ENCODE measurements at regions not wholly inside any gene's neighbourhood (a gene's known extent, or its start where the extent isn't known, plus 50 kb on each side); places are given as distances from the start of the nearest gene placed in this dataset.

DNA sequence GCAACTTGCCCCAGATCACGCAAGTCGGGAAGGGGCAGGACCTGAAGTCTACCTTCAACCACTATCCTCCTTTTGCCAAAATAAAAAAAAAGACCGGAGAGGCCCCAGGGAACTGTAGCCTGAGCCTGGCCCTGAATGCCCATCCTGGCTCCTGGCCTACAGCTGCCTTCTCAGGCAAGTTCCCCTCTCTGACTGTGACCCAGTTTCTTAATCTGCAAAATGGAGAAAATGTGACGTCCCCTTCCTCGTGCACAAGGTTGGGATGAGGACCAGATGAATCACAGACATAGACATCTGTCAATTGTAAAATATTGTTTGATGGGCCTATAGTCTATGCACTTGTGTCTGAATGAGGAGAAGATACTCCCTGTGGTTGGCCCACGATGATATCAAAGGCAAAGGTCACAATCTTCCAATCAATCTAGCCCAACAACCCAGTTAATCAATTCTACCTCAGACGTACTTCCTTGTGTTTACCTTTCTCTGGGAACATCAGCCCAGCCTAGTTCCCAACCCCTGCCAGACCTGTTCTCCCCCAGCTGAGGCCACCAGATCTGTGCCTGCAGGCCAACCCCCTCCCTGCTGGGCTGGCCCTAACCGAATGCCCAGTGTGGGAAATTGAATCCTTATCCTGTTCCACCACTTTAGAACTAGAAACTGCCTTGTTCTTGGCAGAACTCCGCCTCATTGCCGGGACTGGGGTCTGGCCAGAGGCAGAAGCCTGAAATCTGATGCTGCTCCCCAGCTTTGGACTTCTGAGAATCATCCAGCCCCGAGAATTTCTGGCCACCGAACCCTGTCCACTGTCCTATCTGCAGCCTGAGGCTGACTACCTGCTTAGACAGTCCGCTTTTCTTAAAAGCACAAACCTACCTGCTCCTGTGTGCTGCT is 101.8 kb upstream of the LIPC start:
- no peak for DNase-seq

DNA sequence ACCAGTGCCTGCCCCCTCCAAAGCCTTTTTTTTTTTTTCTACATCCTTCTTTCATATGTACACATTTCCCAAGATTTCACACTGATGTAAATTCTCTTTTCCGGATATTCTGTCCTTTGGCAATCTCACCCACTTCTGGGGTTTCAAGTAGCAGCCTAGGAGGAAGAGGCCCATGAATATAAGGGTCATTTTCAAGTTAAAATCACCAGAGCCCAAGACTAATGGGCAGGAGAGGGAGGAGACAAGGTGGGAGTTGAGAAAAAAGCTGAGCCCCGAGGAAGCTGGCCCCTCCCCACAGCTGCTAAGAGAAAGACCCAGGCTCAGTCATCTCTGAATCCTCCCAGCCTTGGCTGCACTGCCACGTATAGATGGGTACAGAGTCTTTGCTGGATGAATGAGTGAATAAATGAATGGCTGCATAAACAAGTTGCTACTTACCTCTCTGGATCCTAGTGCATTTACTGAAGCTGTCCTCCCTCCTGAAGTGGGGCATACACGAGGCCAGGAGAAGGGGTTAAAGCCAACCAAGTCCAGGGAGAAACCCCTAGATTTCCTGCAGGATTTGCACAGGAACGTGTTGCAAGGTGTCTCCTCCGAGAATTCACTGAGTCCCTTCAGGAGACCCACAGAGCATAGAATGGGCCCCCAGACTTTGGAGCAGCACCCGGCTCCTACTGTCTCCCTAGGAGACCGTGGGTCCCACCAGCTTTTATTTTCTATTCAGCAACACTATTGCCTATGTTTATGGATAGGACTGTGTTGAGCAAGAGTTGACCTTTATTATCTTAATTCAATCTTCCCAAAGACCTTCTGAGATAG is 100.8 kb upstream of the LIPC start:
- DNase-seq = no peak

DNA sequence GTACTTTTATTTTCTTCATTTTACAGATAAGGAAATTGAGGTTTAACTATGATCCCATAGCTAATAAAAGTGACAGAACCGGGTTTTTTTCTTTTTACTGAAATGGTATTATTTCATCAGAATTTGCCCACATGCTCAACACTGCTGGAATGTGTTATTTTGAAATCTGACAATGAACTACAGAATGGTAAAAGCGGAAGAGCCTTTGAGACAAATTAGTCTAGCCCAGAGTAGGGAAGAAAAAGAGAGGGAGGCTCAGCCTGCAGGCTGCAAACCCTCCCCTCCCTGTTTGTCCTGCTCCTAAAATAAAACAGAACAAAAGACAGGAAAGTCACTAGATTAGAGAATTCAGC is 100.3 kb upstream of the LIPC start:
- DNase-seq = no peak

DNA sequence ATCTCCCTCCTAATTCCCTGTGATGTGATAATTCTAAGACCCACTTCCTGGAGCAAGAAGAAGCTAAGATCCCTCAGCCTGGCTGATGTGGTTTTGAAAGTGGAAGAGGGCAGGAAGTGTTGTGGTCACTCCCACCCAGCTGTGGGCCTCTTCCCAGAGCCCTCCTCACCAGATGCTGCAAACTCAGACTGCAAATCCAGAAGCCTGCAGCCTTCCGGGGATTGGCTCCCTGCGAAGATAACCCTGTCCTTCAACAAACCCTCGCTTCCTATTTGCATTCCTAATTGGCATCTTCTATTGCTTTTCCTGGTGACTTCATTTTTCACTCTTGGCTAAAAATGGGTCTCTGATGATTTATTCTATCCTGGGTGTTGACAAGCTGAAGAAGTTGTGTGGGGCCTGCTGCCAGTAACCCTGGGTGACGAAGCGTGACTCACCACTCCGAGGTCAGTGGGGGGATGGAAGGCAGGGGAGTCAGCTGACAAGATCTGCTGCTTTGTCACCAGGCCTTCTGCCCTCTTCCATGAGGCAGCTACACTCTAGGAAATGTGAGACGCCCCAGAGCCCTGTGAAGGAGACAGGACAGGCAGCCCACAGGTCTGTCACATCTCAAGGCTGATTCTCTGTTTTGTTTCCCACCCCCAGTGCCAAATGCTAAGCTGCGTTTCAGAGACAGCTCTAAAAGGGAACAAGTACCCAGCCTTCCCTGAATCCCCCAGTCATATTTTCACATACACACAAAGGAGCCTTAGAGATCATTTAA is 99.7 kb upstream of the LIPC start:
- peak; percentile 100 for DNase-seq

DNA sequence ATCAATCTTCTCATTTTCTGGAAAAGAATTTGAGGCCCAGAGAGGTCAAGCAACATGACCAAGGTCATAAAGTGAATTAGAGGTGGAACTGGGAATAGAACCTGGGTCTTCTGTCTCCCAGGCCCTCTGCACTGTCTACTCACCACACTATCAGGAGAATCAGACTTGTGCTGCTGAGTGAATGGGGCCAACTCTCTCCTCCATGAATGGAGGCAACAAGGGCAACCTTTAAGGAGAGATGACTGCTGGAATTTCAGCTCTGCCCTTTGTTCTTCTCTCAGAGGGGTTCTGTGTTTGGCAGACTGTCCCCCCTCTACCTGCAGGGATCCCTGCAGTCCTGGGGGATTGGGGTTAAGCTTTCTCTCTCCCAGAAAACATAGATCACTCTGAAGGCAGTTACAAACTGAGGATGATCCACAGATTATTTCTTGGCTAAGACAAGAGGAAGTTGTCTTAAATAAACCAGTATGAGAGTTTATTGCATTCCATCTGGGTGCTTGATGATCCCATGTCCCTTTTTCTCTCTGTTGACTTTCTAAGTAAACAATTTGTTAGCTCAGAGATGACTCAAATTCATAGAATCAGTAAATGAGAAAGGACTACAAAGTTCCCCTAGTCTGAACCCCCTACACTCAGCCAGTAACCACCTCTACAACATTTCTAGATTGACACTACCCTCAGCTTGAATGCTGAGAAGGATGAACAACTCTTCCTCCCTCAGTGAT is 99.0 kb upstream of the LIPC start:
- peak; percentile 66 for DNase-seq

DNA sequence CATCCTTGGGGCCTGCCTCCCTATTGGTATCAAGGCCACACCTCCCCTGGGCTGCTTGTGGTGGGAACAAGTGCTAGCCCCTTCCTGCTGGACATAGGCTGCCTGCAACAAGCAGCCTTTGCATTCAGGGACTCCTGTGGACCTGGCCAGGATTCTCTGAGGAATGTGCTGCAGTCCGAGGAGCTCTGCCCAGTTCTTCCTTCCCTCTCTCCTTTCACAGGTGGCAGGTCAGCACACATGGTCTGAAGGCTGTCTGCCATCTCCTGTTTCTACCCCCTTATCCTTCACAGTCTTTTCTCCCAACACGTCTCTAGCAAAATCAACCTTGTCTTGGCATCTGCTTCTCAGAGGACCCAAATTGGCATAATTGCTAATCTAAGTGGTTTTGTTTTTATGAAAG is 97.0 kb upstream of the LIPC start:
- no peak for DNase-seq

DNA sequence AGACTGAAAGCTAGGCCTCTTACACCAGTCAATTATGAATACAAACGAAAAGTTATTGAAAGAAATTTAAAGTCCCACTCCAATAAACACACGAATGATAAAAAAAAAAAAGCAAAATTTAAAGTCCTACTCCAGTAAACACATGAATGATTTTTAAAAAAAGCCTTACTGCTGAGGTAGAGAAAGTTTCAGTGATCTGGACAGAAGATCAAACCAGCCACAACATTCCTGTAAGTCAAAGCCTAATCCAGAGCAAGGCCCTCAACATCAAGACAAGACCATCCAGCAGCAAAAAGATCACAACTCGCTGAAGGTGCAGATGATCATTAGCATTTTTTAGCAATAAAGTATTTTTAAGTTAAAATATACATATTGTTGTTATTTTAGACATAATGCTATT is 95.6 kb upstream of the LIPC start:
- no peak for DNase-seq

DNA sequence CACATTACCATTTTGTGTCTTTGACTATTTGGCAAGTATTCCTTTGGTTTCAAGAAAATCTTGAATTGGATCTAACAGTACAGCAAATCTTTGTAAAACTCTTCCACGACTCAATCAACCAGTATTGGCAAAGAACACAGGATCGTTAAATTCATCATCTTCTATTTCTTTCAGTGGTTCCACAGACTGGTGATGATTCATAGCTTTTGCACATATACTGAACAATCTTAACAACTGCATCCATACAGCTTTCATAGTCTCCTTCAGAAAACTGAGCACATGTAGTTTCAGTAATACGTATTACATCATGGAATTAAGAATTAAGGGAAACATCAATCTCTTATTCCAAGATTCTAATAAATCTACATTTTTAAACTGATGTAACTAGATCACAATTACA is 91.6 kb upstream of the LIPC start:
- peak; percentile 21 for DNase-seq

DNA sequence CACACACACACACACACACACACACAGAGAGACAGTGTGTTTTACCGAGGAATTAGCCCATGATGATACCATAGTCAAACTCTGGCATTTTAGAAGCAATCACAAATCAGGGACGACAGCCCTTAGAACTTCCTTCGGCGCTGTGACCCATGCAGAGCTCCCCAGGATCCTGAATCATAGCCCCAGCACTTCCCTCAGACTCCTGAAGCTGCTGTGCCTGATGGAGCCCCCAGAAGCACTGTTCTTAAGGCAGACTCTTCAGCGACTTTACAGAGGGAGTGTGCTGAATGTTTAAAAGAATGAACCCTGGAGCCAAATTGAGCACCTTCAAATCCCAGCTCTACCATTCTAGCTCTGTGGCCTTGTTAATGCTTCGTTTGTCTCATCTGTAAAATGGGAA is 89.3 kb upstream of the LIPC start:
- DNase-seq = no peak

DNA sequence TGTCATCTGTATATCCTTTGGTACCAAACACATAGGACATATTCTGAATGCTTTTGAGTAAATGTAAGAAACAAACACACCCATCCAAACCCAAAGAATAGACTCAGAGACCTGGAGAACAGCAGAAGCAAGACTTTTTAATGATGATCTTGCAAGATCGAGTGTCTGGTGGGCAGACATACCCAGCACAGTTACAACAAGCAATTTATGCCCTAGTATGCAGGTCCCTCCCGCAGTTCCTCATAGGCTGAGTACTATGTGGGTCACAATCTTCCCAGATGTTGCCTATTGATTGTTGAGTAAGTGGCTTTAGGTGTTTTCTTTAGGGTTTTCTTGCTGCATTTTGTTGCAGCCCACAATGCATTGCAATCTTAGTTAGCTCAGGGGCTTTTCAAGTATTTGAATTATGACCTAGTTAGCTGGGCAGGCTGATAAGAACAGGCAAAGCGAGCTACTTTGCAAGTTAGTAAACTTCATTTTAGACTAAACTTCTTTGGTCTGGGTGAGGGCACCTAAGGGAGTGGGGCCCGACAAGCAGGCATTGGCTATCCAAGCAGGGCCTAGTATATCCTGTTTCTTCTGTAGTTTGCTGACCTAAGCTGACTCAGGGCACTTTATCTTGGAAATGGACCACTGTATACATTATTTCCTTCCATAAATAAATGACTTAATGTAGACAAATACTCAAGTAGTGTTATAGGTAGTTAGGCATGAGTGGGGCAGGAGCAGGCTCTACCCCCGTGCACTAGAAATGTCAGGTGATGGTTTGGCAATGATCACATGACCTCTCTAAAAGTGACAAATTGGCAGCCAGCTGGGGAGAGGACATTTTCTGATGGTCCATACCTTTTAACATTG is 87.3 kb upstream of the LIPC start:
- DNase-seq = no peak

DNA sequence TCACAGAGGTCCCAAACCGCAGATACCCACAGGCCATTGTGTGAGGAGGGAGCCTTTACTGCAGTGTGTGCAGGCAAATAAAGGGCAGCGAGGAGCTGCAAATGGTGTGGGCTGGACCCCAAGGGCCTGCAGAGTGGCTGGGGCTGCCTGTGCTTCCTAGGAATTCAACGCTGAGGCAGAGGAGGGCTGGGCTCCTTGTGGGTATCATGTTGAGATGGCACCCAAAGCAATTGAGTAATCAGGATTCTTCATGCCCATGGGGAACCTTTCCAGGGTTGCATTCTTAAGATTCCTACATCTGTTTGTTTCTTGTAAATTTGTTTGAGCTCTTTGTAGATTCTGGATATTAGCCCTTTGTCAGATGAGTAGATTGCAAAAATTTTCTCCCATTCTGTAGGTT is 85.4 kb upstream of the LIPC start:
- DNase-seq = peak; percentile 73

DNA sequence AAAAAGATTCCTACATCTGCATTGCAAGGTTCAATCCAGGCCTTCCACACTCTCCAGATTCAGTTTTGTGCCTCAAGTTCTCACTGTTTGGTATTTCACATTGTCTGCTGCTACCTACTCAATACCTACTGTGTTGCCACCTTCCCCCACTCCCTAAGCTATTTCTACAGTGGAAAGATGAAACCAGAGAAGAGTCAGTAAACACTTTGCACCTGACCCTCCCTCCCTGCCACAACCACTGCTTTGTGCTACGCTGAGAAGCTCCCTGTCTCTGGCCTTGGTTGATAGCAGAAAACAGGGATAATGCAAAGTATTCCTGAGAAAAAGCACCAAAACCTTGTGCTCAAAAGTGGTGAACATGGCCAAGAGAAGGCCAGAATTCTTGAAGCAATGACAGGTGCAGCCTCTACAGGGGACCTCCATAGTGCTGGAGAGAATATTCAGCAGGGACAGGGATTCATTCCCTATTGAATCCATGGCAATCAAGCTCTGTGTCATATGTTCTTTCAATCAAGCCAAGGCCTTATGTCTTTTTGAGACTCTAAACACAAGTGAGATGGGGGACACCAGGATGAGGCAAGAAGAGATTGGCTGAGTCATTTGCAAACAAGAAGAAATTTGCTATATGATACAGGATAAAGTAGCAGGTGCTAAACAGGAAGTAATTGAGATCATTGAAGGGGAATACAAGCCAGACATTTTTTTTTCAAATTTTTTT is 83.5 kb upstream of the LIPC start:
- DNase-seq = no peak

DNA sequence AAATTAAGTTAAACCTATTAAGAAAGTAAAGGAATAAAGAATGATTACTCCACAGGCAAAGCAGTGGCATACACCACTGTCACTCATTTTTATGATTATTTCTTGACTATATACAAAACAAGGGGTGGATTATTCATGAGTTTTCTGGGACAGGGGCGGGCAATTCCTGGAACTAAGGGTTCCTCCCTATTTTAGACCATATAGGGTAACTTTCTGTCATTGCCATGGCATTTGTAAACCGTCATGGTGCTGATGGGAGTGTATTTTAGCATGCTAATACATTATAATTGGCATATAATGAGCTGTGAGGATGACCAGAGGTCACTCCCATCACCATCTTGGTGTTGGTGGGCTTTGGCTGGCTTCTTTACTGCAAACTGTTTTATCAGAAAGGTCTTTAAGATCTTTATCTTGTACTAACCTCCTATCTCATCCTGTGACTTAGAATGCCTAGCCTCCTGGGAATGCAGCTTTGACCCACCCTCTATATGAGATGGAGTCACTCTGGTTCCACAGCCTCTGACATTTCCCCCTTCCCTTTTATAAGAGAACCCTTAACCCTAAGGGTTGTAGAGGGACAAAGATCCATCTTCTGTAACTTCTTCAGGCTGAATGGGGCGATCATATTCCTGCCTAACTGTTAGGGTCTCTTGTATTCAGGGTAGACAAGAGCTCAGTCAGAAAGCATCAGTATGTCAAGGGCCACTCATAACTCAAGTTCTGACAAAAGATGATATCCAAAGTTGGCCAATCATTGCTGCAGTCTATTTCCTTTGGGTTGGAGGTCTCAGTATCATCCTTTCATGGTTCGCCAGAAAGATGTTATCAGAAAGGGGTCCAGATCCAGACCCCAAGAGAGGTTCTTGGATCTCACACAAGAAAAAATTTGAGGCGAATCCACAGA is 79.5 kb upstream of the LIPC start:
- DNase-seq = no peak

DNA sequence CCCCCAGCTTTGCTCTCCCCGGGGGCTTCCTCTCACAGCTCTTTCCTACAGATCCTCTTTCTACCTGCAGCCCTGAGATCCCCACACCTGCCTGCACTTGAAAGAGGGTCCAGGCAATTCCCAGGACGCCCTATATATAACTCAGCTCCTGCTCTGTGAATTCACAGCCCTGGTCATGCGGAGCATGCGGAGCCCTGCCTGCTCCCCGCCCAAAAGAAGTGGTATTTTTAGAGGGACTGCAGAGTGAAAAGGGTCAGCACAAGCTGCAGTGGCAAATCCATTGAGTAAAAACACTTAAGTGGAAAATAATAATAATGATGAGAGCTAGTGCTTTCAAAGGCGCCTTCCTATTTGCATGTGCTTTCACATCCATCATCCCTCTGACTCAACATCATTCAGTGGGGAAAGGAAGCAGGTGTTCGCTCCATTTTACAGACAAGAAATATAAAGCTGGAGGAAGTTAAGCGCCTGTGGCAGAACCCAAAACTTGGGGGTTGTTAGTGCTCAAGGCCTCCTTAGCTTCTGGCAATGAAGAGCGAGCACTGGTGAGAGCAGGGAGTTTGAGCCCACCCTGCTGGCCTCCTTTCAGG is 76.3 kb upstream of the LIPC start:
- DNase-seq = no peak

DNA sequence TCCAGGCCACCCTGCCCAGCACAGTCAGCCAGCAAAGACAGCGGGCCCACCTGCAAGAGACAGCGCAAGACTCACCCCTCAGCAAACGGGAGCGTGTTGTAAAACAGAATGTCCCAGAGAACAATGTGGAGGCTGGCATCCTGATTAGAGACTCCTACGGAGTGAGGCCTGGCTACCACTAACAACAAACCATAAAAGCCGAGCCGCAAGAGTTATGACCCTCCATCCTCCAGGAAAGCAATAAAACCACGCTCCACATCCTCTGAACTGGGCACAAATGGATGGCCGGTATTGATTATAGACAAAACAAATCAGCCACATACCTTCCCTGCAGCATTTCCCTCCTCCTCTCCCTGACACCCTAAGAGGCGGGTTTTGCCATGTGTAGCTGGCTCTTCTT is 75.8 kb upstream of the LIPC start:
- no peak for DNase-seq

DNA sequence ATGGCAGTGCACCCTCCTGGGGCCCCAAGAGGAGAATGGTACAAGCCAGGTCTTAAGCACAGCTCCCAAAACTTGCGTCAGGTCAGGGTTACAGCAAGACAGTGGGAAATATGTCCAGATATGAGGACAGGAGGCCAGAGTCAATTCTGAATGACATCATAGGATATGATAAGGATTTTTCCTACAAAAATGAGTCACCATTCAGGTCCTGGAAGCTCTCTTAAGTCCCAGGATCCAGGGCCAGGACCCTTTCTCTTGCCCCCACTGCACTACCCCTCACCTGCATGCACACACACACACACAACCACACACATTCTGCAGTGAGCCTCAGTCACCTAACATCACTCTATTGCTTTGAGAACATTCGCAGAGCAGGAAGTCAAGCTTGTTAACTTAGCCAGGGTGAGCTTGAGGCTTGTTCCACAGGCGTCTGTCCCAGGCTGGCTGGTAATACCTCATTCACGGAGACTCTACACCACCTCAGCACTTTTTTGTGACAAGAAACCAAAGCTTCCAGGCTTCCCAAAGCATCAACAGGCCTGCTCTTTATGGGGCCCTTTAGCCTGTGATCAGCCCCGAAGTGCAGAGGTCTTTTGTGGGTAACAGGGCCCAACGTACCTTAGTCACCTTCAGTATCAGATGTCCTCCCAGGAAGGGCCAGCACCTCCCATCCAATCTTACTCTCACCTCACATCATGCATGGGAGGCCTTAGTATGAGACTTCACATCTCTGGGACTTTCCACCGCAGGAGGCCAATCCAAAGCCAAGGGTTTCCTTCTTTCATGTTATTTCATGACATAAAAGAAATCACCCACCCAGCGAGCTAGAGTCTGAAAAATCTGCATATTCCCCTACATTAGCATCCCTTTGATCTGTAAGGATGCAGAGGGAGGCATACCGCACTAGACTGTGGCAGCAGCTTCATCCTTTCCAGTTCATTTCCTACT is 74.0 kb upstream of the LIPC start:
- DNase-seq = peak; percentile 5

DNA sequence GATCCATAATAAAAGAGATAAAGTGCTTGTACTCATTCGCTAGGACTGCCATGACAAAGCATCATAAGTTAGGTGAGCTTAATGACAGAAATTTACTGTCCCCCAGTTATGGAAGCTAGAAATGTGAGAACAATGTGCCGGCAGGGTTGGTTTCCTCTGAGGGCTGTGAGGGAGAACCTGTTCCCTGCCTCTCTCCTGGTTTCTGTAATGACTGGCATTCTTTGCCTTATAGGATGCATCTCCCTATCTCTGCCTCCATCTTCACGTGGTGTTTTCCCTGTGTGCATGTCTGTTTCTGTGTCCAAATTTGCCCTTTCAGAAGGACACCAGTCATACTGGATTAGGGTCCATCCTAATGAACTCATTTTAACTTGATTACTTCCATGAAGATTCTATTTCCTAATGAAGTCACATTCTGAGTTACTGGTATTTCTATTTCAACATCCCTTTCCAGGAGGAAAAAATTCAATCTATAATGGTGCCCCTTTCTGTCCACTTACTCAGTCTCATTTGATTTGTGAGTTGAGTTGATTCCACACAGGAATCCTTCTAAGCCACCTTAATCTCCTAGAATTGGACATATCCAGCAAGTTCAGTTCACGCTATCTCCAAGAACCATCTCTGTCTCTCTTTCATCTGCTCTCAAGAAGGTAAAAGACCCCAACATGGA is 71.2 kb upstream of the LIPC start:
- DNase-seq = no peak
